Coronary artery (tissue), 2 donors: ENCODE measurements at regions not wholly inside any gene's neighbourhood (a gene's known extent, or its start where the extent isn't known, plus 50 kb on each side); places are given as distances from the start of the nearest gene placed in this dataset.

Source experiments
- DNase-seq: peaks from one replicate; pipeline ENCODE4 v3.0.0-alpha.2; 2017; ENCODE audit warnings: low spot score
- H3K27ac ChIP-seq, 2 donors: fragments of 200-600 bp; sonication (generic); one replicate each; pipeline ENCODE4 v1.5.1; 2016 to 2019
- H3K4me3 ChIP-seq: fragments of 200-600 bp; sonication (generic); 2 replicates; pipeline ENCODE4 v1.5.1; 2016; ENCODE audit warnings: mild to moderate bottlenecking, moderate library complexity
- CTCF ChIP-seq: fragments of 200-600 bp; sonication (generic); IDR thresholded peaks from one replicate; pipeline ENCODE4 v1.5.1; 2019; ENCODE audit warnings: antibody characterized with exemption

DNA sequence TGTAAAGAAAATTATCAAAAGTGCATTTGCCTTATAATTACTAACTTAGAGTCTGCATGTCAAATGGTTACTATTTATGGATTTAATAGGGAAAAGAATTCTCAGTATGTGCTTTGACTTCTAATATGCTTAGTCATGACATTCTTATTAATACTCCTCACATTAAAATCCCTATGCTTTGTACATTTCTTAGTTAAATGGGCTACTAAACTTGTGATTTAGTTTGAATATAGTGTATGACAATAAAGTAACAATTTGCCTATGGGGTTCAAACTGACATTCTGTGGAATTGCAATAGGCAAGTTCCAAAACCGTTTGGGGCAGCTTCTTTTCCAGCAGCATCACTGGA, 361.9 kb upstream of the TMTC1 start:
- no peak for TF ChIP-seq CTCF
- Histone ChIP-seq H3K4me3 (no peak overlapping the region), H3K27ac (no peak overlapping the region)
- DNase-seq: no peak

GRCh38 chr12:30144777-30145683, 361.3 kb upstream of the TMTC1 start:
- no peak overlapping the region for H3K27ac ChIP-seq
- DNase-seq: no peak
- H3K4me3 ChIP-seq: no peak overlapping the region
- no peak for TF ChIP-seq CTCF

GRCh38 chr12:30142301-30142700, 358.6 kb upstream of the TMTC1 start:
- TF ChIP-seq CTCF: no peak
- no peak for DNase-seq
- Histone ChIP-seq H3K27ac (no peak overlapping the region), H3K4me3 (no peak overlapping the region)

DNA sequence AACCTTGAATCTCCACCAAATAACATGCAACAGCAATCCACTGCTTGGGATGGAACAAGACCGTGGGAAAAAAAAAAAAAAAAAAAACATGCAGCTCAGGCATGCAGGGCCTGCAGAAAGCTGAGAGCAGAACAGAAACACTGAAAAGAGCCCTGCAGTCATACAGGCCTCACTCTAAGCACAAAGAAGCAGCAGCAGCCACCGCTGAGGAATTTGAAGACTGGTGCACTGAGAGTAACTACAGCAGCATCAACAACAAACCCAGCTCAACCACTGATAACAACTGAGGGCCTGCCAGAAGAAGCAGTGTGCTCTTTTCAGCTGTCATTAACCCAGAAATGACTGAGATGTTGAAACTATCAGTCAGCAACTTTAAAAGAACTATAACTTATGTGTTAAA, 354.7 kb upstream of the TMTC1 start:
- Histone ChIP-seq H3K27ac (no peak overlapping the region), H3K4me3 (no peak overlapping the region)
- no peak for DNase-seq
- no peak for TF ChIP-seq CTCF

DNA sequence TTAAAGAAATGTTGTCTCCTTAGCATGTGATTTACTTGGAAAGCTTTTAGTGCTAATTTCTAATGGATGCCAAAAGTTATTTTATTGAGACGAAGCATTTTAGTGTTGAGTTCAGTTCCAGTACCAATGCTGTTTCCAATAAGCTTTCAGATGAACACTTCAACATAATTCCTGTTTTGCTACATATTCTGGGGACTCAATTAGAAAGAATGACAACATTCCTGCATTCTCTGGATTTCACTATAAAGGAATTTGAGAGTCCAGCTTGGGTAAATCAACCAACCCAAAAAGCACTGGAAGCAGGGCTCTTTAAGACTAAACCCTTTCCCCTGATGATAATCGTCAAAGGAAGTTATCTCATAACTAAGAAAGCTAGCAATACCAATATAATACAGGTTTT, 353.0 kb upstream of the TMTC1 start:
- no peak overlapping the region for H3K4me3 ChIP-seq
- H3K27ac ChIP-seq: no peak overlapping the region
- DNase-seq: no peak
- TF ChIP-seq CTCF: no peak

DNA sequence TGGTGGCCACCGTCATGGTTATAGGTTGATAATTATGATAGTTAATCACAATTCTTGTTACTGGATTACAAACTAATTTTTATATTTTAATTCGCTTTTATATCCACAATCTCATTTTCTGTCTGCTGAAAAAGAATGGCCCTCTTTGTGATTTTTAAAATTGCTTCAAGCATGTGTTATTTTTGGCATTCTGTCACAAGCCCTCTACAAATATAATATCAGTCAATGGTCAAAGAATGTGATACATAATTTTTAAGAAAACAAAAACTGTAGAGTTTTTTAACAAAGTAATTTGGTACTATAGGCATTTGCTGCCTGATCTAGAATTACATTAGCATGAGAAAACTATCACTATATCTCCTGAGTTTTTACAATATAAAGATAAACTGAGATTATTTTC, 352.0 kb upstream of the TMTC1 start:
- no peak for DNase-seq
- H3K4me3 ChIP-seq: no peak overlapping the region
- no peak for TF ChIP-seq CTCF
- no peak overlapping the region for H3K27ac ChIP-seq

- no peak for DNase-seq
- no peak for TF ChIP-seq CTCF
- H3K4me3 ChIP-seq: no peak overlapping the region
- no peak overlapping the region for H3K27ac ChIP-seq
Observed at GRCh38 chr12:30134229-30134628, 350.5 kb upstream of the TMTC1 start.
